B cell (primary cell): ENCODE measurements at regions not wholly inside any gene's neighbourhood (a gene's known extent, or its start where the extent isn't known, plus 50 kb on each side); places are given as distances from the start of the nearest gene placed in this dataset.

Source experiments
- ATAC-seq: fragments of 200-7000 bp; cut with Tn5 transposase; one replicate; pipeline ENCODE4 v1.10.0; 2021; ENCODE audit warnings: low read depth, mild to moderate bottlenecking, moderate number of reproducible peaks, moderate library complexity
- CTCF ChIA-PET: fragments of 350-600 bp; sonication (Branson Sonifier 250); formaldehyde crosslinking; loops from one replicate; lab custom pipeline; 2021; ENCODE audit warnings: antibody characterized with exemption, inconsistent platforms; lab: Charles Lee
- POLR2A ChIA-PET: fragments of 350-600 bp; sonication (Branson Sonifier 250); formaldehyde crosslinking; loops from one replicate; lab custom pipeline; 2021; ENCODE audit warnings: antibody characterized with exemption; lab: Charles Lee
- DNase-seq: peaks from one replicate; pipeline ENCODE4 v3.0.0; 2013
- H2AFZ ChIP-seq: 2 replicates; pipeline ENCODE4 v1.6.1; 2012; ENCODE audit warnings: mild to moderate bottlenecking, low read depth, low read length; ENCODE audit not compliant: insufficient read depth, poor library complexity, severe bottlenecking
- H3K27ac ChIP-seq, 2 donors: 1 replicate in 1 of 2; 2 replicates in 1 of 2; pipeline ENCODE4 v1.5.1; 2012 to 2013; ENCODE audit warnings: low read length in 2 of 2, mild to moderate bottlenecking in 2 of 2, moderate library complexity in 1 of 2
- H3K27me3 ChIP-seq, 4 experiments: fragments of 200-600 bp in 1 of 4; sonication (generic) in 1 of 4; replicated peaks in 1 of 4; 1 replicate in 2 of 4; 2 replicates in 2 of 4; pipeline versions ENCODE4 v1.6.1 to v1.7.0; 2013 to 2016; ENCODE audit warnings: low read length in 3 of 4, mild to moderate bottlenecking in 2 of 4, mixed read lengths in 1 of 4, moderate library complexity in 1 of 4; ENCODE audit not compliant: insufficient read depth in 4 of 4, control insufficient read depth in 3 of 4; ENCODE audit errors: control extremely low read depth in 1 of 4
- H3K36me3 ChIP-seq, 2 experiments: replicated peaks in 1 of 2; 1 replicate in 1 of 2; 2 replicates in 1 of 2; pipeline versions ENCODE4 v1.6.1 to v1.7.1; 2013; ENCODE audit warnings: low read length in 1 of 2; ENCODE audit not compliant: insufficient read depth in 2 of 2, control insufficient read depth in 1 of 2; ENCODE audit errors: control extremely low read depth in 1 of 2, extremely low read depth in 1 of 2
- H3K4me1 ChIP-seq, 2 donors: fragments of 200-600 bp in 1 of 2; sonication (generic) in 1 of 2; 1 replicate in 1 of 2; 2 replicates in 1 of 2; pipeline versions ENCODE4 v1.5.1 to v1.6.1; 2013 to 2017; ENCODE audit warnings: low read length in 2 of 2; ENCODE audit not compliant: control insufficient read depth in 2 of 2, insufficient read depth in 2 of 2
- H3K4me2 ChIP-seq: replicated peaks from 2 replicates; pipeline ENCODE3; 2012; ENCODE audit warnings: mild to moderate bottlenecking, low read depth, low read length; ENCODE audit not compliant: poor library complexity, severe bottlenecking
- H3K4me3 ChIP-seq, 5 experiments: fragments of 200-600 bp in 1 of 5; sonication (generic) in 1 of 5; 1 replicate in 3 of 5; 2 replicates in 2 of 5; pipeline versions ENCODE4 v1.5.1 to v1.7.0; 2011 to 2016; ENCODE audit warnings: low read length in 4 of 5, mild to moderate bottlenecking in 4 of 5, low read depth in 2 of 5, control low read depth in 1 of 5, moderate library complexity in 1 of 5; ENCODE audit not compliant: insufficient read depth in 1 of 5; ENCODE audit errors: control extremely low read depth in 1 of 5, extremely low read depth in 1 of 5
- H3K79me2 ChIP-seq: fragments of 200-600 bp; sonication (generic); one replicate; pipeline ENCODE4 v1.6.0; 2016; ENCODE audit warnings: low read length; ENCODE audit not compliant: control insufficient read depth, insufficient read depth
- H3K9ac ChIP-seq: fragments of 200-600 bp; sonication (generic); 2 replicates; pipeline ENCODE4 v1.6.1; 2017; ENCODE audit warnings: mild to moderate bottlenecking, low read length, moderate library complexity
- H3K9me3 ChIP-seq, 3 donors: one replicate each; pipeline versions ENCODE4 v1.6.1 to v1.7.1; 2013; ENCODE audit warnings: low read length in 2 of 3; ENCODE audit not compliant: control insufficient read depth in 2 of 3, insufficient read depth in 1 of 3; ENCODE audit errors: control extremely low read depth in 1 of 3
- H4K20me1 ChIP-seq: 2 replicates; pipeline ENCODE4 v1.6.0; 2012; ENCODE audit warnings: mild to moderate bottlenecking, low read length; ENCODE audit not compliant: insufficient read depth, control insufficient read depth, poor library complexity, severe bottlenecking
- H3K27ac Mint-ChIP-seq: one replicate; pipeline ENCODE4 v1.8.0; 2021; ENCODE audit warnings: mixed read lengths
- H3K27me3 Mint-ChIP-seq: one replicate; pipeline ENCODE4 v1.8.0; 2021; ENCODE audit warnings: mixed read lengths
- H3K4me1 Mint-ChIP-seq: one replicate; pipeline ENCODE4 v1.8.0; 2021; ENCODE audit warnings: mixed read lengths
- H3K4me3 Mint-ChIP-seq: one replicate; pipeline ENCODE4 v1.8.0; 2021; ENCODE audit warnings: mixed read lengths
- H3K9me3 Mint-ChIP-seq: one replicate; pipeline ENCODE4 v1.8.0; 2022; ENCODE audit warnings: mixed read lengths; ENCODE audit not compliant: insufficient read depth
- CTCF ChIP-seq: fragments of 200-600 bp; IDR thresholded peaks from one replicate; pipeline ENCODE4 v1.8.0; 2022; ENCODE audit warnings: antibody characterized with exemption, mild to moderate bottlenecking
- EZH2 ChIP-seq: IDR thresholded peaks from 2 replicates; pipeline ENCODE4 v1.6.1; 2012; ENCODE audit warnings: borderline replicate concordance, low read depth, mild to moderate bottlenecking, moderate library complexity, low read length; ENCODE audit not compliant: insufficient read depth, poor library complexity, severe bottlenecking
- WGBS: methylation state at CpG from one replicate; pipeline ENCODE4 v1.1.5; 2013; ENCODE audit warnings: missing lambda C conversion rate; ENCODE audit not compliant: insufficient coverage; 5-methylcytosine and 5-hydroxymethylcytosine counted together
- intact Hi-C: fragments of 100-400 bp; cut with micrococcal nuclease; formaldehyde crosslinking; loops from one replicate; pipeline ENCODE4 v1.10.0; 2022

GRCh38 chr4:64216741-64217140 lies 192.5 kb downstream of the TECRL start:
- Mint-ChIP-seq H3K27me3 (no peaks in the 10 kb centered on the region), H3K4me3 (no peak overlapping the region), H3K9me3 (peaks cover 3% of the 10 kb centered on the region), H3K27ac (no peak overlapping the region), H3K4me1 (no peaks in the 10 kb centered on the region)
- Histone ChIP-seq H3K4me3 (no peak overlapping the region), H3K27ac (no peak overlapping the region), H3K9me3 (peaks cover 0 to 1% (median 0%) of the 10 kb centered on the region in 3 donors), H3K9ac (no peak overlapping the region), H2AFZ (no peak overlapping the region), H4K20me1 (no peaks in the 10 kb centered on the region), H3K79me2 (no peaks in the 10 kb centered on the region), H3K4me1 (no peaks in the 10 kb centered on the region), H3K4me2 (no peak overlapping the region), H3K36me3 (no peaks in the 10 kb centered on the region), H3K27me3 (no peaks in the 10 kb centered on the region)
- intact Hi-C loops, result no loop called here
- TF ChIP-seq EZH2 (no peak), CTCF (no peak)
- POLR2A ChIA-PET, result no interaction called here
- DNase-seq, result no peak
- no CpG with 5 or more reads among the region's 1 CpG for WGBS
- no peak for ATAC-seq
- CTCF ChIA-PET, result no interaction called here

- H3K9me3 ChIP-seq, result peaks cover 0 to 9% (median 0%) of the 10 kb centered on the region in 3 donors
- no peaks in the 10 kb centered on the region for H3K79me2 ChIP-seq
- no peaks in the 10 kb centered on the region for H3K27me3 Mint-ChIP-seq
- no peaks in the 10 kb centered on the region for H3K4me1 ChIP-seq
- no peak overlapping the region for H3K9ac ChIP-seq
- no peak for ATAC-seq
- intact Hi-C loops, result no loop called here
- H3K36me3 ChIP-seq, result no peaks in the 10 kb centered on the region
- TF ChIP-seq CTCF (no peak), EZH2 (no peak)
- CTCF ChIA-PET, result no interaction called here
- H3K27ac Mint-ChIP-seq, result no peak overlapping the region
- H3K4me3 ChIP-seq, result no peak overlapping the region
- POLR2A ChIA-PET, result no interaction called here
- H3K4me2 ChIP-seq, result no peak overlapping the region
- no peak overlapping the region for H3K4me3 Mint-ChIP-seq
- H4K20me1 ChIP-seq, result no peaks in the 10 kb centered on the region
- no peak for DNase-seq
- peaks cover 4% of the 10 kb centered on the region for H3K9me3 Mint-ChIP-seq
- no peaks in the 10 kb centered on the region for H3K27me3 ChIP-seq
- 83% methylated on average over 2 of the region's 3 CpGs for WGBS
- H2AFZ ChIP-seq, result no peak overlapping the region
- no peak overlapping the region for H3K27ac ChIP-seq
- H3K4me1 Mint-ChIP-seq, result no peaks in the 10 kb centered on the region
Measured at GRCh38 chr4:64205376-64205775, 203.9 kb downstream of the TECRL start.
